Upper lobe of left lung (tissue), 4 donors: ENCODE measurements at regions not wholly inside any gene's neighbourhood (a gene's known extent, or its start where the extent isn't known, plus 50 kb on each side); places are given as distances from the start of the nearest gene placed in this dataset.

Experiments used
- POLR2A ChIP-seq, 4 donors: fragments of 450-650 bp; IDR thresholded peaks; one replicate each; pipeline ENCODE4 v1.5.1; 2016 to 2017; ENCODE audit warnings: antibody characterized with exemption in 4 of 4, mild to moderate bottlenecking in 2 of 4
- TF ChIP-seq, protein P1 (sequence below), 6 experiments: fragments of 450-650 bp in 4 of 6; fragments of 200-600 bp in 2 of 6; sonication (generic) in 2 of 6; IDR thresholded peaks; one replicate each; pipeline ENCODE4 v1.5.1; 2016 to 2019; ENCODE audit warnings: antibody characterized with exemption in 6 of 6

DNA sequence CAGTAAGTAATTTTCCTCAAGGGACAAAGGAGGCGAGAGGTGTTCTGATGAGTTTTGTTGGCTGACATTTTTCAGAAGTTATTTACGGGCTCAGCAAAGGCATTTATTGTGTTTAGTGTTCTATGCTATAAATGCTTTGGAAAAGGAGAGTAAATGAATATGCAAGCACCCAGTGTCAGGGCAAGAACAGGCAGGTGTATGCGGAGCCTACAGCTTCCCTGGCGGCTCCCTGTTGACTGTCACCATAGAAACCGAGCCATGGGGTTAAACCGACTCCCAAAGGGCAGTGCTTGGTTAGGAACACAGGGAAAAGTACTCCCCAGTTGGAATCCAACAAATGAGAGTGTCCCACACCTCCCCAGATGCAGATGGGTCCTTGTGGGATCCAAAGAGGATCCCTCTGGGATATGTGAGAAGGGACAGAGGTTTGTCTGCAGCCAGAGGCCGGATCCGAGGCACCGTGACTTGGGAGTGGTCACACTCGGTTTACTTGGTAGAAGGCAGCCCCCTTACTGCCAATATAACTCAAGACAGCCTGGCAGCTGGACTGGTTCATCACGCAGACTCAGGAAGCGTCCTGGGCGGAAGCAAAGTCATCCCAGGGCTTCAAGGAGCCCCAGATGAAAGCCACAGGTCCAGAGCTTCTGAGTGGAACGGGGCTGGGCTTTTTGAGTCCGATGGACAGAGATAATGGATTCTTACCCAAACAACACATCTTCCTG is 329.7 kb downstream of the CTTN start:
- TF ChIP-seq, protein P1, sequence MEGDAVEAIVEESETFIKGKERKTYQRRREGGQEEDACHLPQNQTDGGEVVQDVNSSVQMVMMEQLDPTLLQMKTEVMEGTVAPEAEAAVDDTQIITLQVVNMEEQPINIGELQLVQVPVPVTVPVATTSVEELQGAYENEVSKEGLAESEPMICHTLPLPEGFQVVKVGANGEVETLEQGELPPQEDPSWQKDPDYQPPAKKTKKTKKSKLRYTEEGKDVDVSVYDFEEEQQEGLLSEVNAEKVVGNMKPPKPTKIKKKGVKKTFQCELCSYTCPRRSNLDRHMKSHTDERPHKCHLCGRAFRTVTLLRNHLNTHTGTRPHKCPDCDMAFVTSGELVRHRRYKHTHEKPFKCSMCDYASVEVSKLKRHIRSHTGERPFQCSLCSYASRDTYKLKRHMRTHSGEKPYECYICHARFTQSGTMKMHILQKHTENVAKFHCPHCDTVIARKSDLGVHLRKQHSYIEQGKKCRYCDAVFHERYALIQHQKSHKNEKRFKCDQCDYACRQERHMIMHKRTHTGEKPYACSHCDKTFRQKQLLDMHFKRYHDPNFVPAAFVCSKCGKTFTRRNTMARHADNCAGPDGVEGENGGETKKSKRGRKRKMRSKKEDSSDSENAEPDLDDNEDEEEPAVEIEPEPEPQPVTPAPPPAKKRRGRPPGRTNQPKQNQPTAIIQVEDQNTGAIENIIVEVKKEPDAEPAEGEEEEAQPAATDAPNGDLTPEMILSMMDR (IDR thresholded peaks at IDR 0.05): no peak
- TF ChIP-seq POLR2A (IDR thresholded peaks at IDR 0.05): no peak
